Head of caudate nucleus (tissue), 42 donors: ENCODE measurements at regions not wholly inside any gene's neighbourhood (a gene's known extent, or its start where the extent isn't known, plus 50 kb on each side); places are given as distances from the start of the nearest gene placed in this dataset.
"Not testable (repeated sequence)": the region's sequence is repeated elsewhere in the genome, so short reads cannot be mapped to it uniquely, and the experiment has no call there.

Experiments used
- DNase-seq, 42 donors: peaks; one replicate each; pipeline versions ENCODE4 v3.0.0 to v3.0.0-alpha.2; 2020 to 2021; ENCODE audit warnings: mixed read lengths in 7 of 42
- intact Hi-C: fragments of 100-400 bp; cut with DNase I; formaldehyde crosslinking; loops from one replicate; pipeline ENCODE4 v1.15.0; 2022

DNA sequence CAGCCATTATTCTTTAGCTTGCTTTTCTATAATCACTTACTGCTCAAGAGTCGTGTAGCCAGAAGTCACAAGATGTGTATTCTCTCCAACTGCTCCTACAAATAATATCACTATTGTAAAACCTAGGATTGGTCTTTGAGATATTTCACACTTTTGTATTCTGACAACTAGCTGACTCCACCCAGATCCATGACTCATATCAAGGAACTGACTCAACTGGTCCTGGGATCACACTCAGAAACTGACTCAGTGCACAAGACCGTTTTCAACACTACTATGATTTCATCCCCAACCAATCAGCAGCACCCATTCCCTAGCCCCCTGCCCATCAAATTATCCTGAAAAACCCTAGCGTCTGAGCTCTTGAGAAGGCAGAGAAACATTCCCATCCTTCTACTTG is 56.5 kb upstream of the ORC5 start:
- no peak for DNase-seq
- intact Hi-C loops: no loop called here

DNA sequence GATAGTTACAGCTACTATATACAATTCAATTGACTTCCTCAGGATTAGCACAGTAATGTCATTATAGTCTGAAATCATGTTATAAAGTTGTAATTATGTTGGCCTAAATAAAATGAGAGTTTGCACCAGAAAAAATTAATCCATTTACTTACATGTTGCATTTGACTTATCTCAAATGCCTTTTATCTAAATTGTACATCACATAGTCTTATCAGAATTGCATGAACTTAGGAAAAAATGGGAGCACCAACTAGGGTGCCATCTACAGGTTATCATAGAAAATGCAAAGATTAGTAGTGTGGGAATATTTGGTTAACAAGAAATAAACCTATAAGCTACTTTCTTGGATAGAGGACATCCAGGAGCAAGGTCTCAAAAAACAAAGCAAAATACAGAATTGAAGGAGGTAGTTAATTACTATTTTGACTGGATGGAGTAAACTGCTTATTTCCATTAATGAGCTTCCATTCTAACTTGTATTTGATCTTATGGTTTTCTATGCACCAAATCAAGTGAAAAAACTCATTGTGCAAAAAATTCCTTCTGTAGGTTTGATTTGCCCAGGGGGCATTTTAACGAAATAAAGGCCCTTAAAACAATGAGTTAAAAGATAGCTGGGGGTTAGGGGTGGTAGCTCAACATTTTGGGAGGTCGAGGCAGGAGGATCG is 60.0 kb upstream of the ORC5 start:
- intact Hi-C loops: loop anchor here (5.0 kb wide), 1 partner anchor 529 kb away; no protein-coding TSS in a partner anchor
- DNase-seq: peak in 1 of 42 donors; percentile 5

DNA sequence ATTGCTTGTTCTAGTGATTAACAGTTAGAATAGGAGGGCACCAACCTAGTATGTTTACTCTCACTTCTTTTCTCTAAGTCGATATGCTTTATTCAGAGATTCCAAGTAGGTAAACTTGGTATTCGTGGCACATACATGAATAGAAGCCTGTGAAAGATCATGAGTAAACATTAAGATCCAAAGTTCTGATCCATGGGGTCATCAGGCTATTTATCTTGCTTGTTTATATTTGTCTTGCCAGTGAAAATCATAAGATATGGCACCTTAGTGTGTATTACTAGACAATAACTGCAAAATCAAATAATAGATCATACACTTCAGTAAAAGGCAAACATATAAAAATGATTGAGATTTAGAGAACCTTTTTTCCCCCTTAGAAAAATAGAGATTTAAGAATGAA is 56.5 kb upstream of the LHFPL3 start:
- intact Hi-C loops: no loop called here
- no peak for DNase-seq

GRCh38 chr7:104272767-104273384 is 55.5 kb upstream of the LHFPL3 start:
- peak in 20 of 42 donors; percentile 3 to 72 (median 36) for DNase-seq
- intact Hi-C loops: no loop called here

GRCh38 chr7:104275900-104276299 is 52.5 kb upstream of the LHFPL3 start:
- peak in 30 of 42 donors; percentile 3 to 82 (median 43) for DNase-seq
- intact Hi-C loops: no loop called here

DNA sequence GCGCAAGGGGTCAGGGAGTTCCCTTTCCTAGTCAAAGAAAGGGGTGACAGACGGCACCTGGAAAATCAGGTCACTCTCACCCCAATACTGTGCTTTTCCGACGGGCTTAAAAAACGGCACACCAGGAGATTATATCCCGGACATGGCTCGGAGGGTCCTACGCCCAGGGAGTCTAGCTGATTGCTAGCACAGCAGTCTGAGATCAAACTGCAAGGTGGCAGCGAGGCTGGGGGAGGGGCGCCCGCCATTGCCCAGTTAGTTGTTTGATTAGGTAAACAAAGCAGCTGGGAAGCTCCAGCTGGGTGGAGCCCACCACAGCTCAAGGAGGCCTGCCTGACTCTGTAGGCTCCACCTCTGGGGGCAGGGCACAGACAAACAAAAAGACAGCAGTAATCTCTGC is 51.7 kb upstream of the LHFPL3 start:
- intact Hi-C loops, DNase-seq: not testable (repeated sequence)
